ENCODE measurements at regions not wholly inside any gene's neighbourhood (a gene's known extent, or its start where the extent isn't known, plus 50 kb on each side); places are given as distances from the start of the nearest gene placed in this dataset.
"Not testable (repeated sequence)": the region's sequence is repeated elsewhere in the genome, so short reads cannot be mapped to it uniquely, and the experiment has no call there.

DNA sequence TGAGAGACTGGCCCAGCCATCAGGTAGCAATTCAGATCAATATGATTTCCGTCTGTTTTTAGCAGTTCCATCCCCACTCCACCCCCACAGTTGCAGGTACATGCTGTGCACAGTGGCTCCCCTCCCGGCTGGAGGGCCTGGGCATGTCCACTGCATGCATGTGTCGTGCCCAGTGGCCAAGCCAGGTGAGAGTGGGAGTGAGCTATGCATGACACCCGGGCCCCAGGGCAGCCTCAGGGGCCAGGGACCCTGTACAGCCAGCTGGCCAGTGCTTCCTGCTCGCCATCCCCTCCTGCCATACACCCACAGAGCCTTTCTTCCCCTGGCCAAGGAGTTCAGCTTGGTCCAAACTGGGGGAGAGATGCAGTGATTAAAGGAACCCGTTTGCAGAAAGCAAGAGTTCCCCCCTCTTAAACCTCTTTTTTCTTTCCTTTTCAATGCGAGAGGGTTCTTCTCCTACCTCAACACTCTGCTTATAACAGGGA, 135.3 kb downstream of the THBS2 start:
- intact Hi-C loops (cut with micrococcal nuclease) = no loop called here
- DNase-seq (no peak), ATAC-seq (ENCODE audit: low read depth) (no peak)
- POLR2A ChIA-PET = no interaction called here
- Mint-ChIP-seq H3K27ac (no peak overlapping the region), H3K4me3 (no peak overlapping the region), H3K27me3 (no peaks in the 10 kb centered on the region), H3K4me1 (no peaks in the 10 kb centered on the region), H3K9me3 (no peaks in the 10 kb centered on the region), H3K36me3 (ENCODE audit: low read depth) (no peaks in the 10 kb centered on the region)
- CTCF ChIA-PET = no interaction called here
- TF ChIP-seq, protein P1, sequence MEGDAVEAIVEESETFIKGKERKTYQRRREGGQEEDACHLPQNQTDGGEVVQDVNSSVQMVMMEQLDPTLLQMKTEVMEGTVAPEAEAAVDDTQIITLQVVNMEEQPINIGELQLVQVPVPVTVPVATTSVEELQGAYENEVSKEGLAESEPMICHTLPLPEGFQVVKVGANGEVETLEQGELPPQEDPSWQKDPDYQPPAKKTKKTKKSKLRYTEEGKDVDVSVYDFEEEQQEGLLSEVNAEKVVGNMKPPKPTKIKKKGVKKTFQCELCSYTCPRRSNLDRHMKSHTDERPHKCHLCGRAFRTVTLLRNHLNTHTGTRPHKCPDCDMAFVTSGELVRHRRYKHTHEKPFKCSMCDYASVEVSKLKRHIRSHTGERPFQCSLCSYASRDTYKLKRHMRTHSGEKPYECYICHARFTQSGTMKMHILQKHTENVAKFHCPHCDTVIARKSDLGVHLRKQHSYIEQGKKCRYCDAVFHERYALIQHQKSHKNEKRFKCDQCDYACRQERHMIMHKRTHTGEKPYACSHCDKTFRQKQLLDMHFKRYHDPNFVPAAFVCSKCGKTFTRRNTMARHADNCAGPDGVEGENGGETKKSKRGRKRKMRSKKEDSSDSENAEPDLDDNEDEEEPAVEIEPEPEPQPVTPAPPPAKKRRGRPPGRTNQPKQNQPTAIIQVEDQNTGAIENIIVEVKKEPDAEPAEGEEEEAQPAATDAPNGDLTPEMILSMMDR (IDR thresholded peaks at IDR 0.05) = no peak

DNA sequence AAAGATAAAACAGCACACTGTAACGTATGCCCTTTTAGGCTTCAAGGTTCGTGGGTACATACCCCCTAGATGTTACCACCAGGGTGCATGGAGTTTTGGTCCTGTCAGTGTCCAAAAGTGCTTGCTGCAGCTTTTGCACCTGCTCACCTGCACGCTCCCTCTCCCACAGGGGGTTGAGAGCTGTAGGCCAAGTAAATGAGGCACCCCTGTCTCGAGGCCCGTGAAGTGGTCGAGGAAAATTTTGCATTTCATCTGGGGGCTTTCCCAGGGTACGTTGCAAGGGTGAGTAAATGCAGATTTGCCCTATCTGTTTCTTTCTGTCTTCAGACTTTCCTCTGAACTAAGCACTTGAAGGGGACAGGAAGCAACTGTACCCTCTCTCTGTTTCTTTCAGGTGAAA, 136.0 kb downstream of the THBS2 start:
- CTCF ChIA-PET = no interaction called here
- no peak for ATAC-seq (ENCODE audit: low read depth)
- Mint-ChIP-seq H3K27me3 (no peaks in the 10 kb centered on the region), H3K36me3 (ENCODE audit: low read depth) (no peaks in the 10 kb centered on the region), H3K27ac (no peak overlapping the region), H3K4me1 (no peaks in the 10 kb centered on the region), H3K9me3 (no peaks in the 10 kb centered on the region), H3K4me3 (no peak overlapping the region)
- no peak for DNase-seq
- intact Hi-C loops (cut with micrococcal nuclease) = no loop called here
- POLR2A ChIA-PET = no interaction called here
- TF ChIP-seq, protein P1 (IDR thresholded peaks at IDR 0.05) = no peak

DNA sequence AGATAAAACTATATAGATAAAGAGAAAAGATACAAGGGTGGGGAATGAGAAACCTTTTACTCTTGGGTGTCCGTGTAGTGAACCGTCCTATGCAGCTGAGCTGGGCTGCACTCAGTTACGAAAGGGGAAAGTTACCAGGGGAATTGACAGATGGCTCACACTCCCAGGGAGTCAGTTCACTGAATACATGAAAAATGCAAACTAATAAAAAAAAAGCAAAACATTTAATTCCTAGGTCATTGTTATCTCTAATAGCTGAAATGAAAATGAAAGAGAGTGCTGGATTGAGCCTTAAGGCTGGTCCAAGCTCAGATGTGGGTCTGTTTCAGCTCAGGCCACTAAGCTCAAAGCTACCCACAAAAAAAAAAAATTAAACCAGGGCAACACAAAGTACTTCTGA, 138.0 kb downstream of the THBS2 start:
- no peak for ATAC-seq (ENCODE audit: low read depth)
- H3K27me3 Mint-ChIP-seq = no peaks in the 10 kb centered on the region
- TF ChIP-seq, protein P1 (IDR thresholded peaks at IDR 0.05) = no peak
- DNase-seq = no peak
- ChIA-PET POLR2A (no interaction called here), CTCF (no interaction called here)
- H3K9me3 Mint-ChIP-seq = no peaks in the 10 kb centered on the region
- intact Hi-C loops (cut with micrococcal nuclease) = no loop called here
- H3K36me3 Mint-ChIP-seq (ENCODE audit: low read depth) = no peaks in the 10 kb centered on the region
- no peak overlapping the region for H3K27ac Mint-ChIP-seq
- no peaks in the 10 kb centered on the region for H3K4me1 Mint-ChIP-seq
- H3K4me3 Mint-ChIP-seq = no peak overlapping the region

DNA sequence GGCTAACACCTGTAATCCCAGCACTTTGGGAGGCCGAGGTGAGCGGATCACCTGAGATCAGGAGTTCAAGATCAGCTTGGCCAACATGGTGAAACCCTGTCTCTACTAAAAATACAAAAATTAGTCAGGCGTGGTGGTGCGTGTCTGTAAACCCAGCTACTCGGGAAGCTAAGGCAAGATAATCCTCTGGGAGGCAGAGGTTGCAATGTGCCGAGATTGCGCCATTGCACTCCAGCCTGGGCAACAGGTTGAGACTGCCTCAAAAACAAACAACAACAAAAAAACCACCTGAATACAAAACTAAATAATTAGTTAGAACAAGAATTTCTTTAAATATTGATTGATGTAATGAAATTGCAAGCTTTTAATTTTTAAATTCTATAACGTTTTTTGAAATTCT, 139.0 kb downstream of the THBS2 start:
- ATAC-seq (ENCODE audit: low read depth); DNase-seq; H3K4me3 Mint-ChIP-seq; H3K27ac Mint-ChIP-seq; H3K27me3 Mint-ChIP-seq; H3K36me3 Mint-ChIP-seq (ENCODE audit: low read depth); POLR2A ChIA-PET; CTCF ChIA-PET; intact Hi-C loops (cut with micrococcal nuclease); H3K4me1 Mint-ChIP-seq; H3K9me3 Mint-ChIP-seq: not testable (repeated sequence)

DNA sequence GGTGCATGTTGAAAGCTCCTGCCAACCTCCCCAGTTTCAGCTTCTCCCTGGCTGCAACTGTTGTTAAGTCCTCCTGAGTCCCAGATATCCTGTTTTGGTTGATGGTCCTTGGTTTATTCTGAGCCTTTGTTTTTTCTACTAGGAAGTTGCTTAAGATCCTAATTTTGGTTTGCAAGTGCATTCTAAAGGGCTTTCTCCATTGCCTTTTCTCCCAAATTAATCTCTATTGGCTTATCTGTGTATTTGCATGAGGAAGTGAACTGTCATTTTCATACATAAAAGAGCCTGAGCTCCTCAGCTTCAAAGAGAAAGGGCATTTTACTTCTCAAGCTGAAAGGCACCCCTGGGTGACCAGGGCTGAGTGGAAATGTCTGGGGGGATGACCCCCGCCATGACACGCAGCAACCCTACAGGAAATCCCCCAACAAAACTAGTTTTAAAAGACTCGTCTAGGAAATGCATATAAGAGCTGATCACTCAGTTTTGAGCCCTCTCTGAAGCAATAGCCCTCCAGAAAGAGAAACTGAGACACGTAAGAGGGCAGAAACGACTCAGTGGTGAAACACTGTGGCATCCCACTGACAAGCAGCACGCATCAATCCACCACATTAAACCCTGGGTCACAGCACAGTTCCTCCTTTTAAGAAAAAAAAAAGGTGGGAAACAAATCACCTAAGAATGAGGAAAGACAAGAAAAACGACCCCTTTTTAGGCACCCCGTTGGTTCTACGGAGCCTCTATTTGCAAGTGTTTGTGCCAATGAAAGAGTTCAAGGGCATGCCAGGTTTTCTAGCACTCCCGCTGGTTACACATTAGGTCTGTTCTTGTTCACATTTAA, 140.9 kb downstream of the THBS2 start:
- no peaks in the 10 kb centered on the region for H3K36me3 Mint-ChIP-seq (ENCODE audit: low read depth)
- H3K4me1 Mint-ChIP-seq = no peaks in the 10 kb centered on the region
- H3K9me3 Mint-ChIP-seq = peaks cover 3% of the 10 kb centered on the region
- H3K27me3 Mint-ChIP-seq = no peaks in the 10 kb centered on the region
- TF ChIP-seq, protein P1 (IDR thresholded peaks at IDR 0.05) = no peak
- no peak overlapping the region for H3K4me3 Mint-ChIP-seq
- ChIA-PET POLR2A (no interaction called here), CTCF (no interaction called here)
- no peak for ATAC-seq (ENCODE audit: low read depth)
- no peak overlapping the region for H3K27ac Mint-ChIP-seq
- intact Hi-C loops (cut with micrococcal nuclease) = no loop called here
- DNase-seq = no peak

DNA sequence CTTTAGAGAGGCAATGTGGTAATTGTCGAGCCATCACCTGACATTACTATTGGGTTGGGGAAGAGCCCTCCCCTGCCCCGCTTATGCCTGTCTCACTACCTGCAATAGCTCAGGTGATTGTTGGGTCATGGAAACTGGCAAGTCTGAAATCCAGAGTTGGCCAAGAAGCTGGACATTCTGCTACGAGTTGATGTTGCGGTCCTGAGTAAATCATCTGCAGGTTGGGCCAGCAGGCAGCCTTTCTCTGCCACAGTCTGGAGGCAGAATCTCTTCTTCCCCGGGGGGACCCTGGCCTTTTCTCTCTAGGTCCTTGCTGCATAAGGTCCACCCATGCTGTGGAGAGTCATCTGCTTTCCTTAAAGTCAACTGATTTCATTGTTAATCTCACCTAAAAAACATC, 142.4 kb downstream of the THBS2 start:
- H3K36me3 Mint-ChIP-seq (ENCODE audit: low read depth) = no peaks in the 10 kb centered on the region
- ATAC-seq (ENCODE audit: low read depth) = no peak
- no peaks in the 10 kb centered on the region for H3K4me1 Mint-ChIP-seq
- TF ChIP-seq, protein P1 (IDR thresholded peaks at IDR 0.05) = no peak
- no peak overlapping the region for H3K4me3 Mint-ChIP-seq
- POLR2A ChIA-PET = no interaction called here
- CTCF ChIA-PET = no interaction called here
- DNase-seq = no peak
- H3K27me3 Mint-ChIP-seq = no peaks in the 10 kb centered on the region
- H3K9me3 Mint-ChIP-seq = peaks cover 3% of the 10 kb centered on the region
- intact Hi-C loops (cut with micrococcal nuclease) = no loop called here
- no peak overlapping the region for H3K27ac Mint-ChIP-seq
